A673 (cell line): ENCODE measurements at regions not wholly inside any gene's neighbourhood (a gene's known extent, or its start where the extent isn't known, plus 50 kb on each side); places are given as distances from the start of the nearest gene placed in this dataset.

ENCODE experiments used
- BruUV-seq: library from RNA; stranded (reverse); fragments of 400-500 nt; replicated peaks from 2 replicates; lab custom pipeline; 2021; lab: Mats Ljungman, UMichigan
- CTCF ChIA-PET: fragments of 300-600 bp; sonication (Branson Sonifier 250); formaldehyde crosslinking; loops from one replicate; lab custom pipeline; 2022; ENCODE audit warnings: antibody characterized with exemption; lab: Charles Lee
- POLR2A ChIA-PET: fragments of 300-600 bp; sonication (Branson Sonifier 250); formaldehyde crosslinking; loops from one replicate; lab custom pipeline; 2022; ENCODE audit warnings: antibody characterized with exemption; ENCODE audit not compliant: low non-redundant PET; lab: Charles Lee
- DNase-seq: peaks from one replicate; pipeline ENCODE4 v3.0.0-alpha.2; 2015; ENCODE audit warnings: low spot score
- H3K27ac ChIP-seq: fragments of 200-600 bp; sonication (generic); 2 replicates; pipeline ENCODE4 v1.5.1; 2016; ENCODE audit warnings: mixed run types, low read depth, mild to moderate bottlenecking, mixed read lengths, antibody characterized with exemption, low read length; ENCODE audit not compliant: poor library complexity, severe bottlenecking
- H3K27me3 ChIP-seq: fragments of 200-600 bp; sonication (generic); replicated peaks from 2 replicates; pipeline ENCODE4 v1.6.1; 2017; ENCODE audit warnings: mixed run types, low read depth, mild to moderate bottlenecking, mixed read lengths, antibody characterized with exemption, low read length; ENCODE audit not compliant: insufficient read depth, poor library complexity
- H3K36me3 ChIP-seq: fragments of 200-600 bp; sonication (generic); 2 replicates; pipeline ENCODE4 v1.6.1; 2016; ENCODE audit warnings: mixed run types, mild to moderate bottlenecking, mixed read lengths, antibody characterized with exemption, low read length; ENCODE audit not compliant: insufficient read depth, poor library complexity, severe bottlenecking
- H3K4me1 ChIP-seq: fragments of 200-600 bp; sonication (generic); 2 replicates; pipeline ENCODE4 v1.6.1; 2017; ENCODE audit warnings: mixed run types, mild to moderate bottlenecking, mixed read lengths, antibody characterized with exemption, low read length; ENCODE audit not compliant: insufficient read depth, poor library complexity, severe bottlenecking
- H3K4me3 ChIP-seq: fragments of 200-600 bp; sonication (generic); 2 replicates; pipeline ENCODE4 v1.5.1; 2016; ENCODE audit warnings: low read depth, mixed run types, mild to moderate bottlenecking, mixed read lengths, low read length; ENCODE audit not compliant: poor library complexity, severe bottlenecking
- H3K9me3 ChIP-seq: fragments of 200-600 bp; sonication (generic); 2 replicates; pipeline ENCODE4 v1.6.1; 2016; ENCODE audit warnings: mixed run types, low read depth, mild to moderate bottlenecking, mixed read lengths, antibody characterized with exemption, low read length; ENCODE audit not compliant: poor library complexity, severe bottlenecking
- CTCF ChIP-seq: fragments of 300-800, 200-600 bp; sonication (generic); conservative IDR thresholded peaks from 2 replicates; pipeline ENCODE4 v1.5.1; 2017; ENCODE audit warnings: low read depth, mild to moderate bottlenecking, antibody characterized with exemption, low read length, moderate library complexity, mixed read lengths
- EZH2 ChIP-seq: fragments of 200-600 bp; sonication (generic); IDR thresholded peaks from 2 replicates; pipeline ENCODE4 v1.6.1; 2017; ENCODE audit warnings: borderline replicate concordance, low read depth, mild to moderate bottlenecking, mixed read lengths, antibody characterized with exemption, low read length; ENCODE audit not compliant: poor library complexity, severe bottlenecking
- intact Hi-C: fragments of 100-400 bp; cut with micrococcal nuclease; formaldehyde crosslinking; loops from one replicate; pipeline ENCODE4 v1.10.0; 2022; ENCODE audit not compliant: unreplicated experiment

- Histone ChIP-seq H3K27me3 (no peaks in the 10 kb centered on the region), H3K4me1 (peaks cover 36% of the 10 kb centered on the region), H3K36me3 (no peaks in the 10 kb centered on the region), H3K9me3 (no peaks in the 10 kb centered on the region), H3K27ac (no peak overlapping the region), H3K4me3 (no peak overlapping the region)
- no peak for DNase-seq
- POLR2A ChIA-PET: no interaction called here
- TF ChIP-seq EZH2: no peak
- CTCF ChIA-PET: no interaction called here
- no TSS peak for BruUV-seq
- intact Hi-C loops: no loop called here
These were observed 81.4 kb downstream of the ACAA2 start for GRCh38 chr18:49731860-49732311.

- no TSS peak for BruUV-seq
- ChIA-PET CTCF (no interaction called here), POLR2A (no interaction called here)
- DNase-seq: no peak
- H3K9me3 ChIP-seq: no peaks in the 10 kb centered on the region
- no peaks in the 10 kb centered on the region for H3K27me3 ChIP-seq
- H3K4me3 ChIP-seq: no peak overlapping the region
- no peak overlapping the region for H3K27ac ChIP-seq
- H3K36me3 ChIP-seq: no peaks in the 10 kb centered on the region
- H3K4me1 ChIP-seq: peaks cover 40% of the 10 kb centered on the region
- TF ChIP-seq CTCF (no peak), EZH2 (no peak)
- intact Hi-C loops: no loop called here
These were observed 81.9 kb downstream of the ACAA2 start for GRCh38 chr18:49731421-49731841.

- Histone ChIP-seq H3K36me3 (no peaks in the 10 kb centered on the region), H3K4me3 (no peak overlapping the region), H3K9me3 (no peaks in the 10 kb centered on the region), H3K4me1 (peaks cover 45% of the 10 kb centered on the region), H3K27ac (no peak overlapping the region), H3K27me3 (no peaks in the 10 kb centered on the region)
- BruUV-seq: no TSS peak
- ChIA-PET CTCF (no interaction called here), POLR2A (no interaction called here)
- intact Hi-C loops: no loop called here
- no peak for DNase-seq
- TF ChIP-seq CTCF (no peak), EZH2 (no peak)
These were observed 82.4 kb downstream of the ACAA2 start for GRCh38 chr18:49730951-49731391.

- Histone ChIP-seq H3K27me3 (no peaks in the 10 kb centered on the region), H3K27ac (no peak overlapping the region), H3K4me3 (no peak overlapping the region), H3K36me3 (no peaks in the 10 kb centered on the region), H3K4me1 (peaks cover 50% of the 10 kb centered on the region), H3K9me3 (no peaks in the 10 kb centered on the region)
- intact Hi-C loops: loop anchor here (5.0 to 10.0 kb wide), 2 partner anchors 166 to 204 kb away; partner anchors contain the start of gene LIPG
- TF ChIP-seq CTCF (peak; percentile 84), EZH2 (no peak)
- DNase-seq: peak; percentile 83
- BruUV-seq: no TSS peak
- CTCF ChIA-PET: no interaction called here
- POLR2A ChIA-PET: no interaction called here
These were observed 84.8 kb downstream of the ACAA2 start for GRCh38 chr18:49728542-49728941.
